ENCODE measurements at regions not wholly inside any gene's neighbourhood (a gene's known extent, or its start where the extent isn't known, plus 50 kb on each side); places are given as distances from the start of the nearest gene placed in this dataset.
A peak's percentile ranks its signal among the peaks of the same experiment; 100 is the strongest.
"Not testable (repeated sequence)": the region's sequence is repeated elsewhere in the genome, so short reads cannot be mapped to it uniquely, and the experiment has no call there.

GRCh38 chr10:80697926-80698325 is 160.2 kb downstream of the SH2D4B start:
- no peak for DNase-seq (ENCODE audit: low read depth, low spot score)

DNA sequence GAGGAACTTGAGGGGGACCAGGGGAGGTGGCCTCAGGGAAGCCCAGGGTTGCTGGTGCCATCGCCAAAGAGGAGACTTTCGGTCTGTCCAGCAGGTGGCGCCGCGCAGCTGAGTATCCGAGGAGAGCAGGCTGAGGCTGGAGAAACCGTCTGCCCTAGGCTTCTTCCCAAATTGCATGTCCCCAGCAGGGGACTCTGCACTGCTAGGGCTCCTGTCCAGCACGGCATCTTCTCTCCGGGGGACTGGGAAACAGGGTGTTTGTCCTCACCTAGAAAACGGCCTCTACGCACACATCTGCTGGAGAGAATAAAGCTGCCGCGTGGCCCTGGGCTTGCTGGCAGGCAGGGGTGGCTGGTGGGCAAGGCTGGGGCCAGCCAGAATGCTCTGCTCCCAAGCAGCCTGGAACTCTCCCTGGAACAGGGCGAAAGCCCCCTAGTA is 161.9 kb downstream of the SH2D4B start:
- DNase-seq (ENCODE audit: low read depth, low spot score) = peak; percentile 94

GRCh38 chr10:80700252-80700651 is 162.6 kb downstream of the SH2D4B start:
- no peak for DNase-seq (ENCODE audit: low read depth, low spot score)

DNA sequence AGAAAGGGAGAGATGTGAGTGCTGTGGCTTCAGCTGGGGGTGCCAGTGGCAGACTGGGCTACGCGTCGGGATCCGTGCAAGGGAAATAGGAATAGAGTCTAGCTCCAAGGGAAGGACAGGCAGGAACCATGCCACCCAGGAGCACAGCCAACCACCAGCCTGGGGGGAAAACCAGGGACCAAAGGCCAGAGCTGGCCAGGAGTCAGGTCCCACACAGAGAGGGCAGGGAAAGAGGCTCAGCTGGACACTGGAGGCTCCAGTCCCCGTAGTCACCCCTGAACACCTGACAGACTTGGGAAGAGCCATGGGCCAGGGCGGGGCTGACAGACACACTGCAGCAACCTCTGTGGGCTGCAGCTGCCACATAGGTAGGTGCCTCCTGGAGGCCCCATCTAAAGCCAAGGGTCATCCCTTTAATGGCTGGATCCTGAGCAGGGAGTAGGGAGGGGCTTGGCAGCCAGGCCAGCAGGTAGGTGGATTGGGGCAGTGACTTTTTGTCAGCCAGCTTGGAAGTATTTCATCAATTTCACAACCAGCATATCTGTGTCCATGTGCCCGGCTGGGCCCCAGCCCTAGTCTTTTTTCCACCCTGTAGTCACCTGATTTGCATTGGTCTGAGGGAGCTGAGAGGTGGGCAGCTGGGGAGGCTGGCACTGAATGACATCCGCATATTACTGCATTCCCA is 163.2 kb downstream of the SH2D4B start:
- no peak for DNase-seq (ENCODE audit: low read depth, low spot score)

GRCh38 chr10:80701706-80702105 is 164.0 kb downstream of the SH2D4B start:
- DNase-seq (ENCODE audit: low read depth, low spot score) = no peak

- DNase-seq (ENCODE audit: low read depth, low spot score) = no peak
Measured at GRCh38 chr10:80702143-80702542, 164.4 kb downstream of the SH2D4B start.

DNA sequence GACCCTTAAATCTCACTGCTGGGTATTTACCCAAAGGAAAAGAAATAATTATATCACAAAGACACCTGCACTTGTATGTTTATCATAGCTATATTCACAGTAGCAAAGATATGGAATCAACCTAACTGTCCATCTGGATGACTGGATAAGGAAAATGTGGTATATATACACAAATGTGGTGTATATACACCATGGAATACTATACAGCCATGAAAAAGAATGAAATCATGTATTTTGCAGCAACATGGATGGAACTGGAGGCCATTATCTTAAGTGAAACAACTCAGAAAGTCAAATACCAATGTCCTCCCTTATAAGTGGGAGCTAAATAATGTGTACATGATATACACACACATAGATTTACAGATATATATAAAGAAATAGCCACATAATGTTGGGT is 168.2 kb downstream of the SH2D4B start:
- DNase-seq (ENCODE audit: low read depth, low spot score) = no peak

DNA sequence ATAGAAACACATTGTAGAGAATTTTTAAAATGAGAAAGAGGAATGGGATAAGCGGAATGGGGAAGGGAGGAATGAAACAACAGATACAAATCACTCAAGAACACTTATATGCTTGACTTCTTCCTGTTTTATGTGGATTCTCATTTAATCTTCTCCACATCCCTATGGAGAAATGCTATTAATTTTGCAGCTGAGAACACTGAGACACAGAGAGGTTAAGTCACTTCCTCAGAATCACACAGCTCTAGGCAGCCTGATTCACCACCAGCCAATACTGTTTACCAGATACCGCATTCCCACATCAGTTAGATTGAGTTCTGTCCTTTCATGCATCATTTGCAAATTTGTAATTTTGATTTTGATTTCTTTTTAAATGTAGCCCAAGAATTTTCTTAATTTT is 170.5 kb downstream of the SH2D4B start:
- DNase-seq (ENCODE audit: low read depth, low spot score) = no peak

- DNase-seq (ENCODE audit: low read depth, low spot score) = no peak
Measured at GRCh38 chr10:80708808-80709207, 171.1 kb downstream of the SH2D4B start.

GRCh38 chr10:80709866-80710265 is 172.2 kb downstream of the SH2D4B start:
- no peak for DNase-seq (ENCODE audit: low read depth, low spot score)

- DNase-seq (ENCODE audit: low read depth, low spot score) = peak; percentile 16
Measured at GRCh38 chr10:80713398-80713928, 175.8 kb downstream of the SH2D4B start.

- no peak for DNase-seq (ENCODE audit: low read depth, low spot score)
Measured at GRCh38 chr10:80714566-80714965, 176.9 kb downstream of the SH2D4B start.

DNA sequence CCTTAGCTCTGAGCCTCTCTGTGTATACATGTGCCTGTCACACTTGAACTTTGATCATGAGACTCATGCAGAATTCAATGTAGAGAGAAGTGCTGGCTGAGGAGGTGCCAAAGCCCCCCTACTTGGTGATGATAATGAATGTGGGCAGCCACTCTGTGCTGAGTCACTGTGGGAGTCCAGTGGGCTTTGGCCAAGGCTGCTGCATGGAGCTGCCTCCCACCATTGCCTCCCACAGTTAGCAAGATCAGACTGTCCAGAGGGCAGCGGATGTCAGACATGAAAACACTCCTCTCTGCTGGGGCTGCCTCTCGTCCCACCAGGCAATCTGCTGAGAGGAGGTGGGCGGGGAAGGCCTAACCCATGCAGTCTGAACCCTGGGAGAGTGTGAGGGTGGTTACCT is 180.3 kb downstream of the SH2D4B start:
- no peak for DNase-seq (ENCODE audit: low read depth, low spot score)

GRCh38 chr10:80719935-80720334 is 182.2 kb downstream of the SH2D4B start:
- DNase-seq (ENCODE audit: low read depth, low spot score) = no peak

DNA sequence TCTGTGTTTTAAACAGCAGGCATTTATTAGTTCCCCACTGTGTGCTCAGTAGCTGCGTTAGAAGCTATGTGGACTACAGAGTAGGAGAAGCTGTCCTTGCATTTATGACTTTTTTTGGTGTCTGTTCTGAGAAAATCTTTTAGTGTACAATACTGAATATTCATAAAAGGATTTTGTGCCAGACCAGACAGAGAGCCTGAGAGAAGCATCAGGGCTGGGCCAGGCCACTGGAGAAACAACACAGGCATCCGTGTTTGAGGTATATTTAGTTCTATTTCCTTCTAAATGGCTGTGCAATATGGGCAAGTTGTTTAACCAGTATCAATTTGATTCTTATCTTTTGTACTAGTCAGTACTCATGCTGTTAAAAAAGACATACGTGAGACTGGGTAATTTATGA is 182.8 kb downstream of the SH2D4B start:
- no peak for DNase-seq (ENCODE audit: low read depth, low spot score)

- not testable (repeated sequence) for DNase-seq (ENCODE audit: low read depth, low spot score)
Measured at GRCh38 chr10:80728354-80728753, 190.7 kb downstream of the SH2D4B start.

DNA sequence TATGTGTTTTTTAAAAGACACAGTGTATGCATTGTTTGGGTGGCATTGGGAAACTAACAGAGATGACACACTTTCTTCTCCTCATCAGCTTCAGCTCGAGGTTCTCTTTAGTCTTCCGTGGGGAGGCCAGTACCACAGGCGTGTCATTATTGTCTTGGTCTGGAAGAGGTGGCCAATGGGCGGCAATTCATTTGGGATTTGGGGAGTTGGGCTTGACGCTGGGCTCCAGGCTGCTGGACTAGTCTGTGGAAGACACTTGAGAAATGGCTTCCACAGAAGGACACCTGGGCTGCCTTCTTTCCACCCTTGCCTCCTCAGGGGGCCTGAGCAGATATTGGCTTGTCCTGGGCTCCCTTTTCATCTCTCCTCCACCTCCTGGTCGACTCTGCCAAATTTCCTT is 192.2 kb downstream of the SH2D4B start:
- DNase-seq (ENCODE audit: low read depth, low spot score) = no peak

DNA sequence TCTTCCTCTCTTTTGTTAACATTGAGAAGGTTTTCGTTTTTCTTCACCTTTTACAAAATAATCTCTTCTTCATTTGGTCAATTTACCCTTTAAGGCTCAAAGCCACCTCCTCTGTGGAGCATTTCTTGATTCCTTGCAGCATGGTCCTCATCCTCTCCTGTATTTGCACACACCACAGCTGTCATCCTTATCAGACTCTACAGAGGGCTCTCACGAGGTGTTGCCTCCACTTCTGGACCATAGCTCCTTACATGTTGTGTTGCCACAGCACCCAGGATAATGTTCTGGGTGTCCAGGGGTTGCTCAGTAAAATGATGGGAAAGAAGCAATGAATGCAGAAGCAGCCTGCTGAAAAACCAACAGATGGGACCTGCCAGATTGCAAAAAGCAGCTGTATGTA is 192.8 kb downstream of the SH2D4B start:
- DNase-seq (ENCODE audit: low read depth, low spot score) = no peak

GRCh38 chr10:80734589-80734988 is 196.9 kb downstream of the SH2D4B start:
- no peak for DNase-seq (ENCODE audit: low read depth, low spot score)

GRCh38 chr10:80737209-80737608 is 199.5 kb downstream of the SH2D4B start:
- DNase-seq (ENCODE audit: low read depth, low spot score) = no peak

DNA sequence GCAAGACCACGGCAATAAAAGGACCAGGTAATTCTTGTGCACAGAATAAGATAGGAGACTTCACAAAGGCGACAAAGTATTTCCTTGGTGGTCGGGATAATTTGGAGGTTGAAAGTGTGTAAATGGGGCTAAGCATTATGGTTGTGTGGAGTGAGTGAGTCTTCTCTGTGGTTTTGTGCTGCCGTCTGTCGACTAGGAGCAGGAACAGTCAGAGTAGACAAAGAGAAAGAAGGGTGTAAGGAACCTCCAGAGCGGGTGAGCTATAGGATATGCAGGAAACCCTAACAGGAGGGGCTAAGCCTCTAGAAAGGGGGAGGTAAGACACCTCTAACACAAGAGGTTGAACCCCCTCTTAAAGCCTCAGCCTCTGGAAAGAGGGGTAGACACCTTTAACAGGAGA is 201.6 kb downstream of the SH2D4B start:
- DNase-seq (ENCODE audit: low read depth, low spot score) = no peak

DNA sequence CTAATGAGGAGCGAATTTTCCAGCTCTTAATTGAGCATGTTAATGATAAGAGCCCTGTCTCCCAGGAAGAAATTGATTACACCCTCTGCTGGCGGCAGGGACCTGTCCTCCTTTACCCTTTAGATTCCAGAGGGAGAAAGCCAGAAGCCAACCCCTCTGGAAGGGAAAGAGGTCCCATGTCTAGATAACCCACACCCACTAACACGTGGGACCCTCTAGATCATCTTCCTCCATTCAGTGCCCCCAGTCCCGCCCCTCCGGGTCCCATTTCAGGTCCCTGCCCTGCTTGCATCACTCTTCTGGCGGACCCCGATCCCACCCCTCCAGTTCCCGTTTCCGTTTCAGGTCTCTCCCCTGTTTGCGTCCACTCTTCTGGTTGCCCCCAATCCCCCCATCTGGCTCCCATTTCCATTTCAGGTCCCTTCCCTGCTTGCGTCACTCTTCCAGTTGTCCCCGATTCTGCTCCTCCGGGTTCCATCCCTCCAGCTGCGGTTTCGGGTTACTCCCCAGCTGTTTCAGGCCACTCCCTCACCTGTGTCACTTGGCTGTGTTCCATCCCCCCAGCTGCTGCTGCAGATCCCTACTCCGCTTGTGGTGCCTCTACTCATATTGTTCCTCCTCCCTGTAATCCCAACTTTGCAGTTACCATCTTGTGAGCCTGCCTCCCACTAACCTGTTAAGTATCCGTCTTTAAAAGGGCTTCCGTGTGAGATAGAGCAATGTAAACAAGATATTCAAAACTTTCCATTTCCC is 202.4 kb downstream of the SH2D4B start:
- peak; percentile 14 for DNase-seq (ENCODE audit: low read depth, low spot score)

DNA sequence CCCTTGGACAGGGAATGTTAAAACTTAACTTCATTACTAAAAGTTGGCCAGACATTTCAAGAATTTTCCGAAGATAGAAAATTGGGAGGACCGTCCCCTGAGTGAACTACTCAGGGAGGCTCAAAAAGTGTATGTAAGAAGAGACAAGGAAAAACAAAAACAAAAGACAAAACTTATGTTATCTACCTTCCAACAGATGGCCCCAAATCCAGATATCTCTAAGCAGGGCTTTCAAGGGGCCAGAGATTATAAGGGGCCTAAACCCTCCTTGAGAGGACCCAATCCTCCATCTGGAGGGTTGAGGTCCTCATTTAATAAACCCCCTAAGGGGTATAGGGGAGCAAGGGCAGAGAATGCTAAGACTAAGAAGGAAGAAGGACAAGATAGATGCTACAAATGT is 203.6 kb downstream of the SH2D4B start:
- DNase-seq (ENCODE audit: low read depth, low spot score) = no peak
